OCI-LY1 (cell line): ENCODE measurements at regions not wholly inside any gene's neighbourhood (a gene's known extent, or its start where the extent isn't known, plus 50 kb on each side); places are given as distances from the start of the nearest gene placed in this dataset.

ENCODE experiments used
- H2AFZ ChIP-seq: fragments of 200-600 bp; sonication (generic), shearing (Covaris generic); 2 replicates; pipeline ENCODE4 v1.6.0; 2014; ENCODE audit warnings: antibody characterized with exemption, mild to moderate bottlenecking, low read length
- H3F3A ChIP-seq: fragments of 200-600 bp; sonication (generic), shearing (Covaris generic); 2 replicates; pipeline ENCODE4 v1.6.0; 2014; ENCODE audit warnings: mild to moderate bottlenecking, antibody characterized with exemption, low read length, moderate library complexity; ENCODE audit not compliant: insufficient read depth
- H3K27ac ChIP-seq: fragments of 200-600 bp; sonication (generic); 2 replicates; pipeline ENCODE4 v1.5.1; 2014; ENCODE audit warnings: low read length, mixed run types, mild to moderate bottlenecking, low read depth; ENCODE audit not compliant: poor library complexity, severe bottlenecking
- H3K27me3 ChIP-seq: fragments of 200-600 bp; sonication (generic); 2 replicates; pipeline ENCODE4 v1.6.0; 2014; ENCODE audit warnings: antibody characterized with exemption, mild to moderate bottlenecking, low read length, moderate library complexity; ENCODE audit not compliant: insufficient read depth
- H3K36me3 ChIP-seq: fragments of 200-600 bp; sonication (generic); 2 replicates; pipeline ENCODE4 v1.6.1; 2014; ENCODE audit warnings: mild to moderate bottlenecking, antibody characterized with exemption, low read length, moderate library complexity, mixed read lengths; ENCODE audit not compliant: insufficient read depth
- H3K4me1 ChIP-seq: fragments of 200-600 bp; sonication (generic); 2 replicates; pipeline ENCODE4 v1.5.1; 2014; ENCODE audit warnings: mild to moderate bottlenecking, low read length, moderate library complexity; ENCODE audit not compliant: insufficient read depth, severe bottlenecking
- H3K4me2 ChIP-seq: fragments of 200-600 bp; sonication (generic), shearing (Covaris generic); 2 replicates; pipeline ENCODE4 v1.6.1; 2014; ENCODE audit warnings: low read length
- H3K4me3 ChIP-seq: fragments of 200-600 bp; sonication (generic); 2 replicates; pipeline ENCODE4 v1.5.1; 2014; ENCODE audit warnings: low read length, low read depth, mild to moderate bottlenecking, mixed read lengths; ENCODE audit not compliant: poor library complexity, severe bottlenecking
- H3K79me2 ChIP-seq: fragments of 200-600 bp; shearing (Covaris generic); 2 replicates; pipeline ENCODE4 v1.6.1; 2016; ENCODE audit warnings: mixed run types, low read length, mixed read lengths; ENCODE audit not compliant: insufficient read depth
- H3K9ac ChIP-seq: fragments of 200-600 bp; sonication (generic), shearing (Covaris generic); 2 replicates; pipeline ENCODE4 v1.6.1; 2014; ENCODE audit warnings: mild to moderate bottlenecking, low read length, mixed read lengths
- H3K9me2 ChIP-seq: fragments of 200-600 bp; sonication (generic), shearing (Covaris generic); 2 replicates; pipeline ENCODE4 v1.6.1; 2014; ENCODE audit warnings: low read depth, mild to moderate bottlenecking, low read length, mixed read lengths
- H3K9me3 ChIP-seq: fragments of 200-600 bp; shearing (Covaris generic); 2 replicates; pipeline ENCODE4 v1.6.1; 2014; ENCODE audit warnings: low read length, mixed read lengths
- H4K20me1 ChIP-seq: fragments of 200-600 bp; sonication (generic), shearing (Covaris generic); 2 replicates; pipeline ENCODE4 v1.6.0; 2016; ENCODE audit warnings: mild to moderate bottlenecking, low read length; ENCODE audit not compliant: insufficient read depth
- CTCF ChIP-seq: fragments of 200-600 bp; sonication (generic), shearing (Covaris generic); IDR thresholded peaks from 2 replicates; pipeline ENCODE4 v1.5.1; 2017; ENCODE audit warnings: mild to moderate bottlenecking, antibody characterized with exemption, low read length, moderate library complexity, mixed read lengths
- EZH2 ChIP-seq: fragments of 200-600 bp; sonication (generic), shearing (Covaris generic); IDR thresholded peaks from 2 replicates; pipeline ENCODE4 v1.8.0; 2017; ENCODE audit warnings: borderline replicate concordance, mixed run types, mild to moderate bottlenecking, antibody characterized with exemption, low read length, moderate library complexity, mixed read lengths

- no peak overlapping the region for H3K4me2 ChIP-seq
These were observed 124.9 kb upstream of the KCNJ16 start for GRCh38 chr17:69949973-69950695.

GRCh38 chr17:69950701-69951418, 124.2 kb upstream of the KCNJ16 start:
- H3K79me2 ChIP-seq, result no peaks in the 10 kb centered on the region
- H3K4me1 ChIP-seq, result peaks cover 13% of the 10 kb centered on the region
- no peaks in the 10 kb centered on the region for H3K9me2 ChIP-seq
- no peak overlapping the region for H3K27ac ChIP-seq
- H3K4me2 ChIP-seq, result no peak overlapping the region
- no peak overlapping the region for H3K4me3 ChIP-seq
- no peaks in the 10 kb centered on the region for H3K9me3 ChIP-seq
- no peak for TF ChIP-seq EZH2
- TF ChIP-seq CTCF, result no peak
- H4K20me1 ChIP-seq, result no peaks in the 10 kb centered on the region
- no peak overlapping the region for H3K9ac ChIP-seq
- no peaks in the 10 kb centered on the region for H3K27me3 ChIP-seq
- H3K36me3 ChIP-seq, result no peaks in the 10 kb centered on the region
- H2AFZ ChIP-seq, result no peak overlapping the region
- H3F3A ChIP-seq, result no peaks in the 10 kb centered on the region

More at GRCh38 chr17:69949973-69950695, 124.9 kb upstream of the KCNJ16 start:
- TF ChIP-seq CTCF (no peak), EZH2 (no peak)
- Histone ChIP-seq H3K79me2 (no peaks in the 10 kb centered on the region), H3F3A (no peaks in the 10 kb centered on the region), H3K27ac (no peak overlapping the region), H4K20me1 (no peaks in the 10 kb centered on the region), H2AFZ (no peak overlapping the region), H3K4me3 (no peak overlapping the region), H3K9me2 (no peaks in the 10 kb centered on the region), H3K9ac (no peak overlapping the region), H3K9me3 (no peaks in the 10 kb centered on the region), H3K4me1 (peaks cover 16% of the 10 kb centered on the region), H3K36me3 (no peaks in the 10 kb centered on the region), H3K27me3 (no peaks in the 10 kb centered on the region)

- Histone ChIP-seq H3K9me3 (no peaks in the 10 kb centered on the region), H3K27me3 (no peaks in the 10 kb centered on the region), H3K27ac (no peak overlapping the region), H3K4me3 (no peak overlapping the region), H3F3A (no peaks in the 10 kb centered on the region), H2AFZ (no peak overlapping the region), H3K9me2 (no peaks in the 10 kb centered on the region), H3K4me2 (no peak overlapping the region), H3K9ac (no peak overlapping the region), H3K36me3 (no peaks in the 10 kb centered on the region), H3K79me2 (no peaks in the 10 kb centered on the region), H4K20me1 (no peaks in the 10 kb centered on the region), H3K4me1 (no peaks in the 10 kb centered on the region)
- TF ChIP-seq CTCF (no peak), EZH2 (no peak)
These were observed 120.6 kb upstream of the KCNJ16 start for GRCh38 chr17:69954241-69954925.
